KMS-11 (cell line): ENCODE measurements at regions not wholly inside any gene's neighbourhood (a gene's known extent, or its start where the extent isn't known, plus 50 kb on each side); places are given as distances from the start of the nearest gene placed in this dataset.

ENCODE experiments used
- H2AFZ ChIP-seq: fragments of 200-600 bp; sonication (generic); 2 replicates; pipeline ENCODE4 v1.6.1; 2016; ENCODE audit warnings: antibody characterized with exemption, mixed run types, low read depth
- H3K27ac ChIP-seq: fragments of 200-600 bp; sonication (generic); 2 replicates; pipeline ENCODE4 v1.6.1; 2016; ENCODE audit warnings: mild to moderate bottlenecking, mixed run types
- H3K27me3 ChIP-seq: fragments of 200-600 bp; sonication (generic); 2 replicates; pipeline ENCODE4 v1.6.1; 2017; ENCODE audit warnings: mild to moderate bottlenecking, low read depth, mixed run types, moderate library complexity; ENCODE audit not compliant: insufficient read depth
- H3K36me3 ChIP-seq: fragments of 200-600 bp; sonication (generic); 2 replicates; pipeline ENCODE4 v1.6.1; 2017; ENCODE audit warnings: mild to moderate bottlenecking, mixed run types; ENCODE audit not compliant: insufficient read depth
- H3K4me1 ChIP-seq: fragments of 200-600 bp; sonication (generic); 2 replicates; pipeline ENCODE4 v1.6.1; 2016; ENCODE audit warnings: mild to moderate bottlenecking, low read depth, mixed run types; ENCODE audit not compliant: poor library complexity, severe bottlenecking
- H3K4me2 ChIP-seq: fragments of 200-600 bp; sonication (generic); 2 replicates; pipeline ENCODE4 v1.7.0; 2016; ENCODE audit warnings: mild to moderate bottlenecking, mixed run types
- H3K4me3 ChIP-seq: fragments of 200-600 bp; sonication (generic); IDR thresholded peaks from 2 replicates; pipeline ENCODE4 v1.6.1; 2017; ENCODE audit warnings: low read depth, low read length, mixed read lengths; ENCODE audit not compliant: insufficient read depth
- H3K79me2 ChIP-seq: fragments of 200-600 bp; sonication (generic); 2 replicates; pipeline ENCODE4 v1.6.1; 2016; ENCODE audit warnings: low read depth, mixed run types; ENCODE audit not compliant: insufficient read depth
- H3K9ac ChIP-seq: fragments of 200-600 bp; sonication (generic); 2 replicates; pipeline ENCODE4 v1.6.1; 2016; ENCODE audit warnings: mild to moderate bottlenecking, mixed run types
- H4K20me1 ChIP-seq: fragments of 200-600 bp; sonication (generic); 2 replicates; pipeline ENCODE4 v1.6.1; 2016; ENCODE audit warnings: mild to moderate bottlenecking, mixed run types; ENCODE audit not compliant: insufficient read depth
- TF ChIP-seq, protein P1 (sequence below): fragments of 200-600 bp; sonication (generic); conservative IDR thresholded peaks from 2 replicates; pipeline ENCODE4 v1.6.1; 2017; ENCODE audit warnings: low read depth, mild to moderate bottlenecking, antibody characterized with exemption, low read length, moderate library complexity, mixed read lengths

DNA sequence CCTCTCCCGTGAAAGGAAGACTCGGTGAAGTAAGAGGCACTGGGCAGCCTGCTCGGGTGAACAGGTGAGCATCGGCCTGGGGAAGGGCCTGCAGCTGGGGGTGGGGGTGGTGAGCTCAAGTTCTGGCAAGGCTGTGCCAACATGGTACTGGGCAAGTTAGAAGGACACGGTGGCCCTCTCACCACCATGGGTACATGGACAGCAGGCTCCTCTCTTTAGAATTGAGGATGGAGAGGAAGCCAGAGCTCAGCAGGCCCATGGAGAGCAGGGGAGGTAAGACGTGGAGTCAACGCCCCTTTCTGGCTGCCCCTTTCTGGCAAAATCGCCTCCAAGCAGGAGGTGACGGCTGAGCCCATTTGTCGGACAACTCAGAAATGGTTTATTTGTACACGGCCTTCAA lies 135.6 kb downstream of the ANKRD60 start:
- Histone ChIP-seq H3K4me2 (no peak overlapping the region), H3K36me3 (no peaks in the 10 kb centered on the region), H3K9ac (no peak overlapping the region), H3K79me2 (no peaks in the 10 kb centered on the region), H3K27ac (no peak overlapping the region), H4K20me1 (no peaks in the 10 kb centered on the region), H3K27me3 (peaks cover 3% of the 10 kb centered on the region; the same call in 1 of the 2 replicates), H3K4me1 (no peaks in the 10 kb centered on the region), H3K4me3 (no peak overlapping the region), H2AFZ (no peak overlapping the region)
- TF ChIP-seq, protein P1, sequence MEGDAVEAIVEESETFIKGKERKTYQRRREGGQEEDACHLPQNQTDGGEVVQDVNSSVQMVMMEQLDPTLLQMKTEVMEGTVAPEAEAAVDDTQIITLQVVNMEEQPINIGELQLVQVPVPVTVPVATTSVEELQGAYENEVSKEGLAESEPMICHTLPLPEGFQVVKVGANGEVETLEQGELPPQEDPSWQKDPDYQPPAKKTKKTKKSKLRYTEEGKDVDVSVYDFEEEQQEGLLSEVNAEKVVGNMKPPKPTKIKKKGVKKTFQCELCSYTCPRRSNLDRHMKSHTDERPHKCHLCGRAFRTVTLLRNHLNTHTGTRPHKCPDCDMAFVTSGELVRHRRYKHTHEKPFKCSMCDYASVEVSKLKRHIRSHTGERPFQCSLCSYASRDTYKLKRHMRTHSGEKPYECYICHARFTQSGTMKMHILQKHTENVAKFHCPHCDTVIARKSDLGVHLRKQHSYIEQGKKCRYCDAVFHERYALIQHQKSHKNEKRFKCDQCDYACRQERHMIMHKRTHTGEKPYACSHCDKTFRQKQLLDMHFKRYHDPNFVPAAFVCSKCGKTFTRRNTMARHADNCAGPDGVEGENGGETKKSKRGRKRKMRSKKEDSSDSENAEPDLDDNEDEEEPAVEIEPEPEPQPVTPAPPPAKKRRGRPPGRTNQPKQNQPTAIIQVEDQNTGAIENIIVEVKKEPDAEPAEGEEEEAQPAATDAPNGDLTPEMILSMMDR: no peak

DNA sequence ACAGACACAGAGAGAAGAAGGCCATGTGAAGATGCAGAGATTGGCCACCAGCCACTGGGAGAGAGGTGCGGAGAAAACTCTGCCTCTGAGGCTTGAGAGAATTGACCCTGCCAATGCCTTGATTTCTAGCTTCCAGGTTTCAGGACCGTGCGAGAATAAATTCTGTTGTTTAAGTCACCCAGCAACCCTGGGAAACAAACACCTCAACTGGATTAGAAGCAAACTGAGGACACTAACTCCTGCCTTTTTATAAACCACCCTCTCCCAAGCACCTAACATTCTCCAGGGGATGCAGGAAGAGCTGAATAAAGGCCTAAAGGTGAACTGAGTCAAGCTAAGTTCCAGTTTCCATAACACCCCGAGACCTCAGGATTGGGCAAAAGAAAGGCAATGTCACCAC lies 136.1 kb downstream of the ANKRD60 start:
- TF ChIP-seq, protein P1: no peak
- Histone ChIP-seq H3K36me3 (no peaks in the 10 kb centered on the region), H3K4me2 (no peak overlapping the region), H3K27me3 (peaks cover 3% of the 10 kb centered on the region; the same call in 1 of the 2 replicates), H3K9ac (no peak overlapping the region), H3K27ac (no peak overlapping the region), H3K4me3 (no peak overlapping the region), H3K79me2 (no peaks in the 10 kb centered on the region), H2AFZ (no peak overlapping the region), H3K4me1 (no peaks in the 10 kb centered on the region), H4K20me1 (no peaks in the 10 kb centered on the region)

DNA sequence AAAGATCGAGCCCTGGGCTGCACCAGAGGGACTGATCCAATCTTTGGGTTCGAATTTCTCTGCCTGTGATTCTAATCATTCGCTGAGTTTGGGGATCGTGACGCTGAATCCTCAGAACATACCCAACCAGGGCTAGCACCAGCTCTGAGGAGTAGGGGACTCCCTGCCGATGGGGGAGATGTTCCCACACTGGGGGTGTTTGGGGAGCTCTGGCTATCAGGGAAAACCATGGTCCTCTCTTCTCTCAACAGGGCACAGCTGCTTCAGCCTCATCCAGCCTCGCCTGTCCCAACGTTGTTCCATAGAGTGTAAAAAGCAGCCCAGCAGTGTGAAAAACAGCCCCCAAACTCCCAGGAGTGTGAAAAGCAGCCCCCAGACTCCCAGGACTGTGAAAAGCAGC lies 136.6 kb downstream of the ANKRD60 start:
- peaks cover 3% of the 10 kb centered on the region; the same call in 1 of the 2 replicates for H3K27me3 ChIP-seq
- H3K4me2 ChIP-seq: no peak overlapping the region
- no peak overlapping the region for H2AFZ ChIP-seq
- no peak overlapping the region for H3K4me3 ChIP-seq
- H3K36me3 ChIP-seq: no peaks in the 10 kb centered on the region
- no peak overlapping the region for H3K9ac ChIP-seq
- TF ChIP-seq, protein P1: no peak
- H3K79me2 ChIP-seq: no peaks in the 10 kb centered on the region
- no peaks in the 10 kb centered on the region for H4K20me1 ChIP-seq
- no peak overlapping the region for H3K27ac ChIP-seq
- H3K4me1 ChIP-seq: no peaks in the 10 kb centered on the region

DNA sequence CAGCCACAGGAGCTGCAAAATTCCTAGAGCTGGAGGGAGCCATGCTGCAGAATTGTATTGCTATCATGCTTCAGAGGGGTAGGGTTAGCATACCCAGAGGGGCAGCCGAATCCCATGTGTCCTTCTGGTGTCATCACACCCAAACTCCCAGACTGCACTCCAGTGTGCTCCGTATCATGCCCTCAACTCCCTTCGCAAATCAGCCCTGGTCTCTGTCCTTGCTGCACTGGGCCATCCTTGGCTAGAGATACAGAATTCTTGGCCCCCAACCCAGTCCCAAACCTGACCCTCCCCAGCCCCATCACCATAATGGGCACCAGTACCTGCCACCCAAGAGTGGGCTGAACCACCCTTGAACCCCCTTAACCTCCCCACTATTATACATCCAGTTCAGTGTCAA lies 138.3 kb downstream of the ANKRD60 start:
- Histone ChIP-seq H3K9ac (no peak overlapping the region), H3K79me2 (no peaks in the 10 kb centered on the region), H4K20me1 (no peaks in the 10 kb centered on the region), H3K27me3 (peaks cover 3% of the 10 kb centered on the region; the same call in 1 of the 2 replicates), H3K4me1 (no peaks in the 10 kb centered on the region), H2AFZ (no peak overlapping the region), H3K36me3 (no peaks in the 10 kb centered on the region), H3K4me3 (no peak overlapping the region), H3K27ac (no peak overlapping the region), H3K4me2 (no peak overlapping the region)
- TF ChIP-seq, protein P1: no peak
